H1 (cell line): ENCODE measurements at regions not wholly inside any gene's neighbourhood (a gene's known extent, or its start where the extent isn't known, plus 50 kb on each side); places are given as distances from the start of the nearest gene placed in this dataset.

Source experiments
- EGR1 ChIP-seq: IDR thresholded peaks from 2 replicates; pipeline ENCODE4 v1.6.1; 2011; ENCODE audit warnings: low read depth, low read length, borderline replicate concordance
- GABPA ChIP-seq: IDR thresholded peaks from 2 replicates; pipeline ENCODE4 v1.6.1; 2011; ENCODE audit warnings: mild to moderate bottlenecking, low read length, moderate library complexity, borderline replicate concordance; ENCODE audit not compliant: insufficient read depth
- NRF1 ChIP-seq: IDR thresholded peaks from 2 replicates; pipeline ENCODE4 v1.6.1; 2011; ENCODE audit warnings: mild to moderate bottlenecking, low read depth, low read length, improper control_type of control experiment

DNA sequence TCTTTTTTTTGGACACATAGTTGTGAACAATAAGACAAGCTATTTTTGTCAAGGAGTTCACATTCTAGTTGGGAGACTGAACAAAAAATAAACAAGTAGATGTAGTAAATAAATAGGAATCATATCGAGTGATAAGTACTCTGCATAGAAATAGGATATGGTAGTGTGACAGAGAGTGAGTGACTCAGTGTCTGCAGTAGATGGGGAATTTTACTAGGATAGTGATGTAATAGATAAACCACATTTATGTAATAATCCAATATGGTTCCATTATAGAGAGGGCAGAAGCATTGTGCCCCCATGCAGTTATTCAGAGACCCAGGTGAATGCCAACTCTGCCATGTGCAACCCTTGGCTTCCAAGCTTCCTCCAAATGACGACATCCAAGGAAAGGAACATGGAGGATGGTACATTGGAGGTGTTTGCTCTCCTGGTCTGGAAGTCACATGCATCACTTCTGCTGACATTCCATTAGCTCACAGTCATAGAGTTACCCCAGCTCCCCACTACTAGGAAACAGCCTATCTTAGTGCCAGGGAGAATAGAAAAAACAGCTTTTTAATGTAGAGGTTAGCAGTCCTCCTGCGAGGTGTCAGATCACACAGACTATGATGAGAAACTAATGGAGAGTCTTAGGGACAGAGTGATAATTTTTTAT is 595.4 kb downstream of the NYAP2 start (continued):
- TF ChIP-seq EGR1 (no peak), NRF1 (no peak), GABPA (no peak)
